SH-SY5Y (cell line): ENCODE measurements at regions not wholly inside any gene's neighbourhood (a gene's known extent, or its start where the extent isn't known, plus 50 kb on each side); places are given as distances from the start of the nearest gene placed in this dataset.

Source experiments
- GATA2 ChIP-seq: IDR thresholded peaks from 2 replicates; pipeline ENCODE4 v1.6.1; 2011; ENCODE audit warnings: mild to moderate bottlenecking, low read depth, low read length
- GATA3 ChIP-seq: IDR thresholded peaks from 2 replicates; pipeline ENCODE4 v1.6.1; 2011; ENCODE audit warnings: low read depth, mild to moderate bottlenecking, low read length, moderate library complexity

GRCh38 chr3:102169915-102170479 lies 264.8 kb upstream of the ZPLD1 start:
- no peak for TF ChIP-seq GATA3
- TF ChIP-seq GATA2, result no peak

GRCh38 chr3:102170545-102170944 lies 264.3 kb upstream of the ZPLD1 start:
- TF ChIP-seq GATA3 (no peak), GATA2 (no peak)

- TF ChIP-seq GATA2, result no peak
- TF ChIP-seq GATA3, result no peak
Measured at GRCh38 chr3:102174312-102174712, 260.5 kb upstream of the ZPLD1 start.

GRCh38 chr3:102174832-102175374 lies 259.9 kb upstream of the ZPLD1 start:
- no peak for TF ChIP-seq GATA3
- TF ChIP-seq GATA2, result no peak

GRCh38 chr3:102176333-102177050 lies 258.3 kb upstream of the ZPLD1 start:
- TF ChIP-seq GATA3 (no peak), GATA2 (no peak)

GRCh38 chr3:102177075-102177755 lies 257.6 kb upstream of the ZPLD1 start:
- TF ChIP-seq GATA2 (no peak), GATA3 (no peak)

- no peak for TF ChIP-seq GATA3
Measured at GRCh38 chr3:102178817-102179216, 256.0 kb upstream of the ZPLD1 start.

- TF ChIP-seq GATA3 (no peak), GATA2 (no peak)
Measured at GRCh38 chr3:102179326-102180177, 255.3 kb upstream of the ZPLD1 start.

GRCh38 chr3:102180280-102180931 lies 254.4 kb upstream of the ZPLD1 start:
- TF ChIP-seq GATA3, result no peak
- TF ChIP-seq GATA2, result no peak; the same call in 1 of the 2 replicates

GRCh38 chr3:102181175-102181920 lies 253.5 kb upstream of the ZPLD1 start:
- TF ChIP-seq GATA3, result no peak
- TF ChIP-seq GATA2, result no peak

GRCh38 chr3:102182162-102182561 lies 252.7 kb upstream of the ZPLD1 start:
- no peak for TF ChIP-seq GATA2
- no peak for TF ChIP-seq GATA3

GRCh38 chr3:102183186-102183585 lies 251.6 kb upstream of the ZPLD1 start:
- no peak for TF ChIP-seq GATA2
- TF ChIP-seq GATA3, result no peak

GRCh38 chr3:102183623-102184022 lies 251.2 kb upstream of the ZPLD1 start:
- TF ChIP-seq GATA2 (no peak), GATA3 (no peak)
